IPS-20b (cell line): ENCODE measurements at regions not wholly inside any gene's neighbourhood (a gene's known extent, or its start where the extent isn't known, plus 50 kb on each side); places are given as distances from the start of the nearest gene placed in this dataset.

Experiments
- H3K27ac ChIP-seq: one replicate; pipeline ENCODE4 v1.5.1; 2013; ENCODE audit warnings: low read length
- H3K27me3 ChIP-seq: 2 replicates; pipeline ENCODE4 v1.6.1; 2013; ENCODE audit warnings: mild to moderate bottlenecking, low read length, inconsistent platforms; ENCODE audit not compliant: insufficient read depth
- H3K36me3 ChIP-seq: 2 replicates; pipeline ENCODE4 v1.6.1; 2013; ENCODE audit warnings: low read depth, mild to moderate bottlenecking, inconsistent platforms, low read length, moderate library complexity; ENCODE audit not compliant: insufficient read depth
- H3K4me1 ChIP-seq: 2 replicates; pipeline ENCODE4 v1.6.1; 2013; ENCODE audit warnings: mild to moderate bottlenecking, control low read depth, inconsistent platforms, low read length, moderate library complexity; ENCODE audit not compliant: insufficient read depth
- H3K4me3 ChIP-seq: 2 replicates; pipeline ENCODE4 v1.5.1; 2013; ENCODE audit warnings: mild to moderate bottlenecking, low read length, inconsistent platforms
- H3K9ac ChIP-seq: 2 replicates; pipeline ENCODE4 v1.6.1; 2013; ENCODE audit warnings: low read depth, mild to moderate bottlenecking, inconsistent platforms, low read length, moderate library complexity
- H3K9me3 ChIP-seq: 2 replicates; pipeline ENCODE4 v1.6.1; 2013; ENCODE audit warnings: mild to moderate bottlenecking, low read depth, low read length, inconsistent platforms; ENCODE audit not compliant: insufficient read depth

DNA sequence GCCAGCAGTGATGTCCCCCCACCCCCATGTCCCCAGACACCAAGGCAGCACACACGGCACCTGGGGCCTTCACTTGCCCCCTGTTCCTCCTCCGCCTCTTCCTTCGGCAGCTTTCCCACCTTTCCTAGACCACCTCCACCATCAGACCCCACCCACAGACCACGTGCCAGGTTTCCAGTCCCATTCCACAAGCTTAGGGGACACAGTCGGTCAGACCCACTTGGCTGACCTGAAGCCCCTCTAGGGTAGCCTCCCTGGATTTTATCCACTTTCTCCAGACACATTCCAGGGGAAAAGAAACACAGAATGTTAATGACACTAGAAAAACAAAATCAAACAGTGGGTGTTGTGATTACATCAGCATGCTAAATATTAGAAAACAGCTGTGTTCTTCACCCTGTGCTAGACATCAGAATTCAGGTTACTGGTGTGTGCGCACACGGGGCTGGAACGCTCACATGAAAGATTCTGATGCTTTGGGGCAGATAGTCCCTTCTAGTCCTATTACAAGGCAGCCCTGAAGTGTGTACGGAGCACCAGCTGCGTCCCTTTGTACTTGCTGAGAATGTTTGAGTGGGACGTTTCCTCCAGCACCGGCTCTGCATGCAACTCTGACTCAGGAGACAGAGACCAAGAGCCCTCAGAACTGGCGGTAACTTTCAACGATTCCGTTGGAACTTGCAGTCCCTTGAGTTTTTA, 75.5 kb upstream of the PPP2R2D start:
- H3K36me3 ChIP-seq, result no peaks in the 10 kb centered on the region
- 0 out of 2 replicates have a peak, but pooled peaks cover 6% of the 10 kb centered on the region for H3K4me1 ChIP-seq
- no peak overlapping the region for H3K9ac ChIP-seq
- H3K27ac ChIP-seq, result no peak overlapping the region
- H3K27me3 ChIP-seq, result no peaks in the 10 kb centered on the region
- no peak overlapping the region for H3K4me3 ChIP-seq
- no peaks in the 10 kb centered on the region for H3K9me3 ChIP-seq

DNA sequence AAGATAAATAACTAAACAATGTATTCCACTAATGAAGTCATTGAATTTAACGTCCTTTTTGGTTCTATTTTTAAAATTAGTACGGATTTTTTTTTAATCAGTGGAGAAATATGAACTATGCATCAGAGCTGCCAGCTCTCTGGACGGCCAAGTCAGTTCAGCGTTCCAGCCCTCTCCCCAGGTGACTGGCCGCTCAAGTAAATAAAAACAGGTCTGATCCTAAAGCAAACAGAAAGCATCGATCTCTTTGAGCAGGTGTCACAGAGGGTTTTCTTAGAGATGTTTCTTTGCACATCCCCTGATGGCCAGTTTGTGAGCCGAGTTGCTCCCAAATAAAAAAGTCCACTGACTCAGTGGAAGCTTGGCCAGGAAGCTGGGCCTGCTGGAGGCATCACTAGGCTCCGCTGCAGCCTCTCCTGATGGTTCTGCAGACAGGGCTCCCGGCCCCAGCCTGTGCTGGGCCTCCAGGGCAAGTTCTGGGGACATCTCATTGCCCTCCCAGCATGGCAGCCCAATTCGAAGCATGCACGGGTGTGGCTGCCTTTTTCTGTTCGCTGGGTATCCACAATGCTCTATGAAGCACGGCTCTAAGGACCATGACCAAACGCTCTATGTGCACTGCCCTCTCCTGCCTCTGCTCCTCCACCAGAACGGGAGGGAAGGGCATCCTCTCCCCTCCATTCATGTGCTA, 74.7 kb upstream of the PPP2R2D start:
- H3K27me3 ChIP-seq, result no peaks in the 10 kb centered on the region
- H3K9me3 ChIP-seq, result no peaks in the 10 kb centered on the region
- H3K27ac ChIP-seq, result no peak overlapping the region
- 0 out of 2 replicates have a peak, but pooled peaks cover 6% of the 10 kb centered on the region for H3K4me1 ChIP-seq
- no peak overlapping the region for H3K9ac ChIP-seq
- H3K4me3 ChIP-seq, result no peak overlapping the region
- no peaks in the 10 kb centered on the region for H3K36me3 ChIP-seq

DNA sequence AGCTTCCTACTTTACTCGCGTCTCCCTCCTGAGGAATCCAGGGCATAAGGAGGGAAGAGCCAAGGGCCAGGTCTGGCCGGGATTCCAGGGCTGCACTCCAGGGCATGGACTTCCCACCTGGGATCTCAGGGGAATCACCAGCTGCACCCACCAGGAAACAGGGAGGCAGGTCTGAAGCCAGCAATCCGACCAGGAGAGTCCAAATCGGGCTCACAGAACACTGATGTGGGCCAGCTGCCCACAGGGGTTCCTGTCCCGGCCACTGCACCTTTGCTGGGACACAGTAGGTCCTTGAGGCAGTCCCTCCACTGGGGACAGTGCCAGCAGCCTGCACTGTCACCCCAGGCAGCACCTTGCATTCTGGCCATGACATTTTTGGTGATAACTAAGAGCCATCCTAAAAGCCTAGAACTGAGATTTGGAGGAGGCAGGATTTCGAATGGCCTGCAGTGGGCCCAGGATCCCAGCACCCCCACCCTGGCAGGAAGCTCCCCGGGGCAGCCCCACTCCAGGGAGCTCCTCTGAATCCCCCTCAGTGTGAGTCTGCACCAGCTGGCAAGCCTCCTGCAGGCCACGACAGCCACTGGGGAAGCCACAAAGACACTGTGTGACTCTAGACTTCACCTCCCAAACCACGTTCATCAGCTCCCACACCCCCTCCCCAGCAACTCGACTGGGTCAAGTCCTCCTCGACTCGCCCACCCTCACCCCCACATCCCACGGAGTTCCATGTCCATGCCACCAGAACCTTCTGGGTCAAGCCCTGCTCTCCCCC, 71.5 kb upstream of the PPP2R2D start:
- no peaks in the 10 kb centered on the region for H3K36me3 ChIP-seq
- no peaks in the 10 kb centered on the region for H3K9me3 ChIP-seq
- H3K4me1 ChIP-seq, result 0 out of 2 replicates have a peak, but pooled peaks cover 6% of the 10 kb centered on the region
- no peak overlapping the region for H3K4me3 ChIP-seq
- H3K27ac ChIP-seq, result no peak overlapping the region
- H3K9ac ChIP-seq, result no peak overlapping the region
- no peaks in the 10 kb centered on the region for H3K27me3 ChIP-seq

DNA sequence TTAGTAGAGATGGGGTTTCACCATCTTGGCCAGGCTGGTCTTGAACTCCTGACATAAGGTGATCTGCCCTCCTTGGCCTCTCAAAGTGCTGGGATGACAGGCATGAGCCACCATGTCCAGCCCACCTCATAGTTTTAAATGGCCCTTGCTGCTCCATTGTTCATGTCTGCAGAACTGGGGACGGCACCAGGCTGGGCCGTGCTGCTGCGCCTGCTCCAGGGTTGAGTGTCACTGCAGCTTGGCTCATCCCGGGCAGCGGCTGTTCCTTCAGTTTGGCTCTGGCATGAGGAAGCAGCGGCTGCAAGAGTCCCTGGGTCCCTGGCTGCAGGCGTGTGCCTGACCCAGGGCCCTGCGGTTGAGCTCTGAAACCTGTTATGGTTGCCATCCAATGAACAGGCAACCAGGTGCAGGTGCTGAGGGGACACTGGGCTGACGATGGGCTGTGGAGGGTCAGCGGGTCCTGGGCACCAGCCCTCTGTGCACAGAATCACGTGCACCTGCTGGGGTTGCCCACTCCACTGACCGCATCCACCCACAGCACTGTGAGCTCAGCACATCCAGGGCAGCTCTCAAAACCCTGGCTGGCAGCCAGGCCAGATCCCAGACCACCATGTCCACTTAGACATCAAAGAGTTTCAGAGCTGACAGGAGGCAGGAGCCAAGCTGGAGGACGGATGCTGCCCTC, 70.2 kb upstream of the PPP2R2D start:
- Histone ChIP-seq H3K4me1 (no peaks in the 10 kb centered on the region), H3K27ac (no peak overlapping the region), H3K4me3 (no peak overlapping the region), H3K27me3 (no peaks in the 10 kb centered on the region), H3K36me3 (no peaks in the 10 kb centered on the region), H3K9ac (no peak overlapping the region), H3K9me3 (no peaks in the 10 kb centered on the region)

DNA sequence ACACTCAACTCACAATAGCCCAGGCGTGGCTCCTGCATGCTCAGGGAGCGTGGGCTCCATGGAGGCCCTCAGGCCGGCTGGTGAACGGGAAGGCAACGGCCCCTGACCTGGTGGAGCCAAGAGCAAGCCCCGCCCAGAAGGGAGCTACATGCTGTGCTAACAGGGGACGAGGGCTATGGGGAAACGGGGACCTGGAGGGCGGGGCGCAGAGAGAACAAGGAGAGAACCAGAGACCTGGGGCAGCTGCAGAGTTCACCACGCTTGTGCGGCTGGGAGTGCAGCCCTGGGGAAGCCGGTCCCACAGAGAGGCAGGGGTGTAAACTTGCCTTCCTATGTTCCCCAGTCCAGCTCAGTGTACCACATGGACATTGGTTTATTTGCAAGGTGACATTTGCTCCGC, 69.2 kb upstream of the PPP2R2D start:
- Histone ChIP-seq H3K4me3 (no peak overlapping the region), H3K36me3 (no peaks in the 10 kb centered on the region), H3K9ac (no peak overlapping the region), H3K27me3 (no peaks in the 10 kb centered on the region), H3K4me1 (peaks cover 5% of the 10 kb centered on the region; the same call in 1 of the 2 replicates), H3K9me3 (no peaks in the 10 kb centered on the region), H3K27ac (no peak overlapping the region)

DNA sequence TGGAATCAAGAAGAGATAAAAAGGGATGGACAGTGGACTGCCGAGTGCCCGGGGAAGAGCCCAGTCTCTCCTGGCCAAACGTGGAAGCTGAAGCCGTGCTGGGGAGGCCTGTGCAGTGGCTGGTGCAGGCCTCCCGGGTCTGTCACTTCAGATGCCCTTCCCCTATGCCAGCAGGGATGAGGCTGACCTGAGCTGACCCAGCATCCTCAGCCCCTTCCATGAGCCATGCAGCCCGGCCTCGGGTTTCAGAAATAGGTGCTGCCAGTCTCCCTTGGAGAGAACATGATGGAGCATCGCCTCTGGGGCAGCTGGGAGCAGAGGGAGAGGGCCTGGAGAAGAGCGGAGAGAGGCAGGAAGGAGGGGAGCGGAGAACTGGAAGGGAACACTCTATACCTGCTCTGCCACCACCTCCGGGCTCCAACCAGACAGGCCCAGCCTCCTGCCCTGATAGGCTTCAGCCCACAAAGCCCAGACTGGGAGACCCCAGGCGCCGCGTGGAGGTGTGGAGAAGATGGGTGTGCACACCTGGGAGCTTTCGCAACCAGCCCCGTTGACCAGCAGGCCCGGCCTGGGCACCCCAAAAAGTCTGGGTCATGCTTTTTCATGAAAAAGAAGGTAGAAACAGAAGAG, 68.6 kb upstream of the PPP2R2D start:
- H3K9ac ChIP-seq, result no peak overlapping the region
- H3K9me3 ChIP-seq, result no peaks in the 10 kb centered on the region
- peaks cover 5% of the 10 kb centered on the region; the same call in 1 of the 2 replicates for H3K4me1 ChIP-seq
- H3K4me3 ChIP-seq, result no peak overlapping the region
- no peaks in the 10 kb centered on the region for H3K36me3 ChIP-seq
- no peak overlapping the region for H3K27ac ChIP-seq
- no peaks in the 10 kb centered on the region for H3K27me3 ChIP-seq

DNA sequence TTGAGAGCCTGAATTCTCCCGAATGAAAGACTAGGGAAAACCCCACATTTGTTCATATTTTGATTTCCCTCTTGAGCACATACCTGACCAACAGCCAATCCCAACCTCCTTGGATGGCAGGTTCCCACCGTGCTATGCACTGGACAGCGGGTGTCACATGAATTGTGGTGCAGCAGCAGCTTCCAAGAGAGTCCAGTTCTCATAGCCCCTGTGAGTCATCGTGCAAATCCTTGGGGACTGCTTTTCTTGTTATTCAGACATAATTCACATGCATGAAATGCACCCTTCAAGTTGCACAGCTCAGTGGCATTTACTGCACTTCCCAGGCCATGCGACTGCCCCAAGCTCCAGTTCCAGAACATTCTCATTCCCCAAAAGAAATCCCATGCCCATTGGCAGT, 67.8 kb upstream of the PPP2R2D start:
- no peaks in the 10 kb centered on the region for H3K27me3 ChIP-seq
- no peak overlapping the region for H3K4me3 ChIP-seq
- H3K36me3 ChIP-seq, result no peaks in the 10 kb centered on the region
- no peak overlapping the region for H3K27ac ChIP-seq
- peaks cover 5% of the 10 kb centered on the region; the same call in 1 of the 2 replicates for H3K4me1 ChIP-seq
- no peaks in the 10 kb centered on the region for H3K9me3 ChIP-seq
- no peak overlapping the region for H3K9ac ChIP-seq

DNA sequence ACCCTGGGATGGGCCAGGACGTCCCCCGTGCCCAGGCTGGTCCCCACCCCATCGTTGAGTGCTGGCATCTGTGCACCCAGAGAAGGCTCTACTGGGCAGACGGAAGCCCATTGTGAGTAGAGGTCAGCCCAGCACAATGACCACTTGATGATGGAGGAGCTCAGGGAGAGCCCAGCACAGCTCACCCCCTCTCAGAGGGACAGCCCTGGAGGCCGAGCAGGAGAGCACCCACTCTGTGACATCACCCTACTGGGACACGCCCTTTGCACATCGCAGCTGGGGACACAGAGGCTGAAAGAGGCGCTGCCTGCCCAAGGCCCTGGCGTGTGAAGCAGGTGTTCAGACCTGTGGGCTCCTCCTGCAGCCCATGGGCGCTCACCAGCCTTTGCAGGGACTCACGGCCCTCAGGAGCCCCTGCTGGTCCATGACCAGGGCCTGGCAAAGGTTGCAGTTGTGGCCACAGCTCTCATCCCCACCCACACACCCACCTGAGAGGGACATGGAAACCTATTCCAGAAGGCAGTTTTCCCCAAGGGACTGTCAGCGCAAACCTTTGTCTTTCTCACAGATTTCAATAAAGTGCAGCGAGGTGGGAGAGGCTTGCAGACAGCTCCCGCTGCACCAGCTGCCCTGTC, 67.2 kb upstream of the PPP2R2D start:
- no peaks in the 10 kb centered on the region for H3K27me3 ChIP-seq
- H3K4me1 ChIP-seq, result peaks cover 5% of the 10 kb centered on the region; the same call in 1 of the 2 replicates
- no peak overlapping the region for H3K4me3 ChIP-seq
- H3K9ac ChIP-seq, result no peak overlapping the region
- no peak overlapping the region for H3K27ac ChIP-seq
- no peaks in the 10 kb centered on the region for H3K9me3 ChIP-seq
- H3K36me3 ChIP-seq, result no peaks in the 10 kb centered on the region

DNA sequence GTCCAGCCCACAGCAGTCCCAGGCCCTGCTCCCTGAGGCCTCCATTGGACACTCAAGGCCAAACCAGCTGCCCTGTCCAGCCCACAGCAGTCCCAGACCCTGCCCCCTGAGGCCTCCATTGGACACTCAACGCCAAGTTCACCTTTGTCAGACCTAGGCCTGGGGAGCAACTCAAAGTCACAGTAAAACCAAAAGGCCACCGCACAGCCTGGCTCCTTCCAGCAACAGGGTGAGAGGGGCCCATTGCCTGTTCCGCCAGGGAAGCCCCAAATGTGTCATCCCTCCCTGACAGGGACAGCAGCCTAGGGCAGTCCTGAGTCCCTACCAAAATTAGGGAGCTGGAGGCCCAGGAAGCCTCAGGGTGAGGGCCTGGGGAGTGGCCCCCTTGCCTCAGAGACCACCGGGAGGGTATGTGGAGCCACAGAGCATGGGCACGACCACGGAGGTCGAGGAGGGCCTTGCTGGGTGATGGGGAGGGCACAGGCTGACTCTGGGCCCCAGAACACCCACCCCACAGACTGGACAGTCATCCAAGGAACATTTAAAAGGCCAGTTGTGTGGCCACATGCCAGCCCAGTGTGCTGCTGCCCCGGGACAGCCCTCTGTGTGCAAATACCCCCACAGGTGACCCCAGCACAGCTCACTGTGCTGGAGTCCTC, 66.5 kb upstream of the PPP2R2D start:
- H3K36me3 ChIP-seq, result no peaks in the 10 kb centered on the region
- peaks cover 5% of the 10 kb centered on the region; the same call in 1 of the 2 replicates for H3K4me1 ChIP-seq
- no peak overlapping the region for H3K9ac ChIP-seq
- H3K27me3 ChIP-seq, result no peaks in the 10 kb centered on the region
- H3K4me3 ChIP-seq, result no peak overlapping the region
- no peaks in the 10 kb centered on the region; the same call in 1 of the 2 replicates for H3K9me3 ChIP-seq
- no peak overlapping the region for H3K27ac ChIP-seq

DNA sequence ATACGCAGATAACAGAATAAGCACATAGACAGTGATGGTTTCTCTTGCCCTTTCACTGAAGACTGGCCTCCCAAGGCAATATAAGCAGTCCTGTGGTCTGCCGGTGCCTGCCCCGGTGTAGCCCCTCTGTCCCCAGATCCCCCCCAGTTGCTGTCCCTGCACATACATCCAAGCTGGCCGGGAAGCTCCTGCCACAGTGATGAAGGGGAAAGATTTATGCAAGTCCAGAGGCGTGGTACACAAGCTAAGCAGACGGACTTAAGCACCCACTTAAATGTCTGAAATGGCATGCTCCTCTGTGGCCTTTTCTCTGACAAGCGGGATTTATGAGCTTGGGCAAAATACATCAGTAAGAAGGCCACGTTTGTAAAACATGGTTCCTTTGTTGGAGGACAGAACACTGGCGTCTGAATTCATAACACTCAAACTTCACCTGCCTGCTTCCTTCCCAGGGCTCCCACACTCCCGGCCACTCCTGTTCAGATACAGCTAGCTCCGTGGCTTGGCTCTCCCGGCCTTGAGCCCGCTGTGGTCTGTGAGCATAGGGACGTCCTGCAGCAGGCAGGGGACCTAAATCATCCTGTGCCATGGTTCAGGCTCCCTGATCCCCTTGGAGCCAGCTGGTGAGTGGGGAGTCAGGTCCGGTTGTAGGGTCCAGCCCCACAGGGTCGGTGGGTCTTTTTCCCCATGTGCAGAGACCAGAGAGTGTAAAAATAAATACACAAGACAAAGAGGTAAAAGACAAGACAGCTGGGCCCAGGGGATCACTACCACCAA, 61.7 kb upstream of the PPP2R2D start:
- H3K4me3 ChIP-seq, result no peak overlapping the region
- no peak overlapping the region for H3K27ac ChIP-seq
- no peak overlapping the region for H3K9ac ChIP-seq
- peaks cover 5% of the 10 kb centered on the region; the same call in 1 of the 2 replicates for H3K4me1 ChIP-seq
- no peaks in the 10 kb centered on the region for H3K27me3 ChIP-seq
- H3K9me3 ChIP-seq, result no peaks in the 10 kb centered on the region; the same call in 1 of the 2 replicates
- H3K36me3 ChIP-seq, result no peaks in the 10 kb centered on the region
